ENCODE measurements at regions not wholly inside any gene's neighbourhood (a gene's known extent, or its start where the extent isn't known, plus 50 kb on each side); places are given as distances from the start of the nearest gene placed in this dataset.
"Not testable (repeated sequence)": the region's sequence is repeated elsewhere in the genome, so short reads cannot be mapped to it uniquely, and the experiment has no call there.

DNA sequence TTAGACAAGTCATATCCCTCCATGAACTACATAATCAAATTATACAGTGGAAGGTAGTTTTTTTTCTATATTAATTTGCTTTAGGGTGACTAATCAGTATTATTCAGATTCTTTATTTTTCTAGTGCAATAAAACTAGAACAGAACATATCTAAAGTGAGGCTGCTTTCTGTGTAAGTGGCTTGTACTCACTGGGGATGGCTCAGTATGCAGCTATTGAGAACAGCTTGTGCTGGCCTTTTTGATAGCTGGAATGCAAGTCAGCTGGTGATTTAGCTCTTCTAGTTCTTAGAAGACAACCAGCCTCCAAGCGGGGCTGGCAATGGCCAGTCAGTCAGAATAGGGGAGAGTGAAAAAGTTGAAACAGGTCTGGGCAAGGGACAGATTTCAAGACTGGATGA is 119.4 kb downstream of the BLID start:
- Histone ChIP-seq H3K36me3 (ENCODE audit: low read depth) (no peaks in the 10 kb centered on the region), H4K20me1 (ENCODE audit: insufficient read depth) (no peaks in the 10 kb centered on the region), H3K79me2 (ENCODE audit: low read depth) (no peaks in the 10 kb centered on the region), H3K27ac (no peak overlapping the region), H3K9me3 (ENCODE audit: insufficient read depth, low read depth) (no peaks in the 10 kb centered on the region), H3F3A (ENCODE audit: insufficient read depth, low read depth) (no peaks in the 10 kb centered on the region), H2AFZ (no peak overlapping the region; the same call in 1 of the 2 replicates), H3K9me2 (ENCODE audit: insufficient read depth) (peaks cover 4% of the 10 kb centered on the region; the same call in 1 of the 2 replicates), H3K27me3 (ENCODE audit: insufficient read depth, low read depth) (no peaks in the 10 kb centered on the region), H3K4me3 (no peak overlapping the region), H3K4me1 (replicated peaks; ENCODE audit: insufficient read depth) (no peaks in the 10 kb centered on the region), H3K4me2 (no peak overlapping the region)
- CTCF ChIA-PET, result no interaction called here
- intact Hi-C loops (cut with micrococcal nuclease; ENCODE audit: unreplicated experiment), result no loop called here
- BruUV-seq (replicated peaks), result no TSS peak
- TF ChIP-seq, protein P1, sequence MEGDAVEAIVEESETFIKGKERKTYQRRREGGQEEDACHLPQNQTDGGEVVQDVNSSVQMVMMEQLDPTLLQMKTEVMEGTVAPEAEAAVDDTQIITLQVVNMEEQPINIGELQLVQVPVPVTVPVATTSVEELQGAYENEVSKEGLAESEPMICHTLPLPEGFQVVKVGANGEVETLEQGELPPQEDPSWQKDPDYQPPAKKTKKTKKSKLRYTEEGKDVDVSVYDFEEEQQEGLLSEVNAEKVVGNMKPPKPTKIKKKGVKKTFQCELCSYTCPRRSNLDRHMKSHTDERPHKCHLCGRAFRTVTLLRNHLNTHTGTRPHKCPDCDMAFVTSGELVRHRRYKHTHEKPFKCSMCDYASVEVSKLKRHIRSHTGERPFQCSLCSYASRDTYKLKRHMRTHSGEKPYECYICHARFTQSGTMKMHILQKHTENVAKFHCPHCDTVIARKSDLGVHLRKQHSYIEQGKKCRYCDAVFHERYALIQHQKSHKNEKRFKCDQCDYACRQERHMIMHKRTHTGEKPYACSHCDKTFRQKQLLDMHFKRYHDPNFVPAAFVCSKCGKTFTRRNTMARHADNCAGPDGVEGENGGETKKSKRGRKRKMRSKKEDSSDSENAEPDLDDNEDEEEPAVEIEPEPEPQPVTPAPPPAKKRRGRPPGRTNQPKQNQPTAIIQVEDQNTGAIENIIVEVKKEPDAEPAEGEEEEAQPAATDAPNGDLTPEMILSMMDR (conservative IDR thresholded peaks at IDR 0.05), result no peak
- POLR2A ChIA-PET (ENCODE audit: unreplicated experiment), result no interaction called here
- DNase-seq, result no peak

DNA sequence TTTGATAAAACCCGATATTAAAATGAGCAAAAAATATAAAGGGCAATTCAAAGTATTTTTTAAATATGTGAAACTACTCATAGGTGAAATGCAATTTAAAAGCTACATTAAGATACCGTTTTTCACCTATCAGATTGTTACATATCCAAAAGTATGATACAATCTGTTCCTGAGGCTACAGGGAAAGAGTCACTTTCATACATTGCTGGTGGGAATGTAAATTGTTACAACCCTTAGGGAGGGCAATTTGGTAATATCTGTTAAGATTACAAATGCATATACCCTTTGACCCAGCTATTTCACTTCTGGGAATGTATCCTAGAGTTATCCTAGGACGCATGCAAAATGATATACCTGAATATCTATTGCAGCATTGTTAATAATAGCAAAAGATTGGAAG is 132.1 kb downstream of the BLID start:
- H3K79me2 ChIP-seq (ENCODE audit: low read depth), result no peaks in the 10 kb centered on the region
- no peak for DNase-seq
- no peaks in the 10 kb centered on the region for H3K9me2 ChIP-seq (ENCODE audit: insufficient read depth)
- H3K36me3 ChIP-seq (ENCODE audit: low read depth), result no peaks in the 10 kb centered on the region
- H3K27me3 ChIP-seq (ENCODE audit: insufficient read depth, low read depth), result no peaks in the 10 kb centered on the region
- no peak overlapping the region for H3K4me3 ChIP-seq
- ChIA-PET POLR2A (ENCODE audit: unreplicated experiment) (no interaction called here), CTCF (no interaction called here)
- intact Hi-C loops (cut with micrococcal nuclease; ENCODE audit: unreplicated experiment), result no loop called here
- no peak overlapping the region for H2AFZ ChIP-seq
- no peaks in the 10 kb centered on the region for H4K20me1 ChIP-seq (ENCODE audit: insufficient read depth)
- H3K9me3 ChIP-seq (ENCODE audit: insufficient read depth, low read depth), result no peaks in the 10 kb centered on the region
- H3K27ac ChIP-seq, result no peak overlapping the region
- H3F3A ChIP-seq (ENCODE audit: insufficient read depth, low read depth), result no peaks in the 10 kb centered on the region
- H3K4me2 ChIP-seq, result no peak overlapping the region
- H3K4me1 ChIP-seq (replicated peaks; ENCODE audit: insufficient read depth), result no peaks in the 10 kb centered on the region
- BruUV-seq (replicated peaks), result no TSS peak
- TF ChIP-seq EZH2 (IDR thresholded peaks at IDR 0.05; ENCODE audit: low read depth), result no peak
- TF ChIP-seq, protein P1 (conservative IDR thresholded peaks at IDR 0.05), result no peak

DNA sequence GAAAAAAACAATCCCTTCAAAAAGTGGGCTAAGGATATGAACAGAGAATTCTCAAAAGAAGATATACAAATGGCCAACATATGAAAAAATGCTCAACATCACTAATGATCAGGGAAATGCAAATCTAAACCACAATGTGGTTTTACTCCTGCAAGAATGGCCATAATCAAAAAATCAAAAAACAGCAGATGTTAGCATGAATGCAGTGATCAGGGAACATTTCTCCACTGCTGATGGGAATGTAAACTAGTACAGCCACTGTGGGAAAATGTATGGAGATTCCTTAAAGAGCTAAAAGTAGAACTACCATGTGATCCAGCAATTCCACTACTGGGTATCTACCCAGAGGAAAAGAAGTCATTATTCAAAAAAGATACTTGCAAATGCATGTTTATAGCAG is 138.1 kb downstream of the BLID start:
- H3K4me3 ChIP-seq; CTCF ChIA-PET; H3K27ac ChIP-seq; H3F3A ChIP-seq (ENCODE audit: insufficient read depth, low read depth); H3K79me2 ChIP-seq (ENCODE audit: low read depth); POLR2A ChIA-PET (ENCODE audit: unreplicated experiment); intact Hi-C loops (cut with micrococcal nuclease; ENCODE audit: unreplicated experiment); H2AFZ ChIP-seq; H3K27me3 ChIP-seq (ENCODE audit: insufficient read depth, low read depth); H4K20me1 ChIP-seq (ENCODE audit: insufficient read depth); H3K4me2 ChIP-seq; BruUV-seq (replicated peaks); H3K9me2 ChIP-seq (ENCODE audit: insufficient read depth); H3K36me3 ChIP-seq (ENCODE audit: low read depth); H3K4me1 ChIP-seq (replicated peaks; ENCODE audit: insufficient read depth); DNase-seq; H3K9me3 ChIP-seq (ENCODE audit: insufficient read depth, low read depth): not testable (repeated sequence)

DNA sequence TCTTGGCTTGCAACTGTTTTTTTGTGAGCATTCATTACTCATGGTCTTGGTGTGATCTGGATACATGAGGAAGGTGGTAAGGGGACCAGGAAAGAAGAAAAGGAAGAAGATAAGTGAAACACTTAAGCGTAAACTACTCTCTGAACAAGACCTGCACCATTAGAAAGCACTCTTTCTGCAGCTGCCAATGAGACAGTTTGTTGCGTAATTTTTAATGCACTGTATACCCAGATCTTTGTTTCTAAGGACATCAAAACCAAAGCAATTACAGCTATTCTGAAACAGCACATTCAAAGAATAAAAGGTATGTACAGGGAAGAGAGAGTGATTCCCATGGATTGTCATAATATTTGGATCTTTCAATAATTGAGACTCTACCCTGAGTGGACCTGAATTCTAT is 147.4 kb downstream of the BLID start:
- H2AFZ ChIP-seq, result no peak overlapping the region
- ChIA-PET CTCF (no interaction called here), POLR2A (ENCODE audit: unreplicated experiment) (no interaction called here)
- H4K20me1 ChIP-seq (ENCODE audit: insufficient read depth), result no peaks in the 10 kb centered on the region
- no peaks in the 10 kb centered on the region for H3K27me3 ChIP-seq (ENCODE audit: insufficient read depth, low read depth)
- no peaks in the 10 kb centered on the region for H3K9me3 ChIP-seq (ENCODE audit: insufficient read depth, low read depth)
- no peaks in the 10 kb centered on the region for H3K36me3 ChIP-seq (ENCODE audit: low read depth)
- H3K4me3 ChIP-seq, result no peak overlapping the region
- H3K4me1 ChIP-seq (replicated peaks; ENCODE audit: insufficient read depth), result peaks cover 11% of the 10 kb centered on the region
- H3F3A ChIP-seq (ENCODE audit: insufficient read depth, low read depth), result no peaks in the 10 kb centered on the region; the same call in 1 of the 2 replicates
- TF ChIP-seq, protein P1 (conservative IDR thresholded peaks at IDR 0.05), result no peak
- TF ChIP-seq EZH2 (IDR thresholded peaks at IDR 0.05; ENCODE audit: low read depth), result no peak
- BruUV-seq (replicated peaks), result no TSS peak
- no peak for DNase-seq
- no peaks in the 10 kb centered on the region for H3K79me2 ChIP-seq (ENCODE audit: low read depth)
- H3K9me2 ChIP-seq (ENCODE audit: insufficient read depth), result no peaks in the 10 kb centered on the region
- intact Hi-C loops (cut with micrococcal nuclease; ENCODE audit: unreplicated experiment), result no loop called here
- H3K4me2 ChIP-seq, result no peak overlapping the region
- no peak overlapping the region for H3K27ac ChIP-seq
